ENCODE measurements at regions not wholly inside any gene's neighbourhood (a gene's known extent, or its start where the extent isn't known, plus 50 kb on each side); places are given as distances from the start of the nearest gene placed in this dataset.
"Not testable (repeated sequence)": the region's sequence is repeated elsewhere in the genome, so short reads cannot be mapped to it uniquely, and the experiment has no call there.

- intact Hi-C loops (cut with DNase I) = no loop called here
- Histone ChIP-seq H3K4me1 (no peaks in the 10 kb centered on the region), H3K9me3 (no peaks in the 10 kb centered on the region), H3K36me3 (no peaks in the 10 kb centered on the region), H3K27me3 (no peaks in the 10 kb centered on the region), H3K27ac (no peak overlapping the region), H3K4me3 (no peak overlapping the region)
- no peak for DNase-seq
- 74 to 84% methylated on average over 13 of the region's 13 CpGs for WGBS, 2 donors
- TF ChIP-seq CTCF (IDR thresholded peaks at IDR 0.05) (no peak), POLR2A (IDR thresholded peaks at IDR 0.05) (no peak), EP300 (IDR thresholded peaks at IDR 0.05) (no peak), POLR2AphosphoS5 (IDR thresholded peaks at IDR 0.05) (no peak)
Measured at GRCh38 chr18:21978546-21979170, 190.7 kb upstream of the GATA6 start.

- intact Hi-C loops (cut with DNase I) = no loop called here
- Histone ChIP-seq H3K4me3 (no peak overlapping the region), H3K27ac (no peak overlapping the region), H3K36me3 (no peaks in the 10 kb centered on the region), H3K27me3 (no peaks in the 10 kb centered on the region), H3K4me1 (no peaks in the 10 kb centered on the region), H3K9me3 (no peaks in the 10 kb centered on the region)
- TF ChIP-seq POLR2A (IDR thresholded peaks at IDR 0.05) (no peak), EP300 (IDR thresholded peaks at IDR 0.05) (no peak), CTCF (IDR thresholded peaks at IDR 0.05) (no peak), POLR2AphosphoS5 (IDR thresholded peaks at IDR 0.05) (no peak)
- no peak for DNase-seq
- WGBS, 2 donors = 91 to 92% methylated on average over 4 of the region's 4 CpGs
Measured at GRCh38 chr18:21979171-21979560, 190.2 kb upstream of the GATA6 start.

- 91 to 93% methylated on average over 1 of the region's 1 CpG for WGBS, 2 donors
- TF ChIP-seq EP300 (IDR thresholded peaks at IDR 0.05) = no peak
- no peak for TF ChIP-seq POLR2A (IDR thresholded peaks at IDR 0.05)
- TF ChIP-seq CTCF (IDR thresholded peaks at IDR 0.05) = no peak
- TF ChIP-seq POLR2AphosphoS5 (IDR thresholded peaks at IDR 0.05) = no peak
- DNase-seq = no peak
Measured at GRCh38 chr18:21979759-21980158, 189.6 kb upstream of the GATA6 start.

GRCh38 chr18:21980744-21981143 lies 188.6 kb upstream of the GATA6 start:
- Histone ChIP-seq H3K4me1 (no peaks in the 10 kb centered on the region), H3K4me3 (no peak overlapping the region), H3K36me3 (no peaks in the 10 kb centered on the region), H3K27ac (no peak overlapping the region), H3K9me3 (no peaks in the 10 kb centered on the region), H3K27me3 (no peaks in the 10 kb centered on the region)
- no peak for TF ChIP-seq POLR2AphosphoS5 (IDR thresholded peaks at IDR 0.05)
- no peak for DNase-seq
- intact Hi-C loops (cut with DNase I) = no loop called here
- WGBS, 2 donors = 77 to 84% methylated on average over 5 of the region's 5 CpGs

More at GRCh38 chr18:21979759-21980158, 189.6 kb upstream of the GATA6 start:
- Histone ChIP-seq H3K27me3 (no peaks in the 10 kb centered on the region), H3K27ac (no peak overlapping the region), H3K4me3 (no peak overlapping the region), H3K36me3 (no peaks in the 10 kb centered on the region), H3K4me1 (no peaks in the 10 kb centered on the region), H3K9me3 (no peaks in the 10 kb centered on the region)
- intact Hi-C loops (cut with DNase I) = no loop called here

GRCh38 chr18:21981489-21981888 lies 187.9 kb upstream of the GATA6 start:
- H3K4me3 ChIP-seq; H3K27me3 ChIP-seq; H3K4me1 ChIP-seq; DNase-seq; intact Hi-C loops (cut with DNase I); H3K36me3 ChIP-seq; H3K27ac ChIP-seq; H3K9me3 ChIP-seq: not testable (repeated sequence)
- 92 to 93% methylated on average over 11 of the region's 11 CpGs for WGBS, 2 donors

- intact Hi-C loops (cut with DNase I) = no loop called here
- Histone ChIP-seq H3K9me3 (no peaks in the 10 kb centered on the region), H3K4me1 (peaks cover 0 to 3% (median 1%) of the 10 kb centered on the region in 4 donors), H3K27ac (no peak overlapping the region), H3K4me3 (no peak overlapping the region), H3K36me3 (no peaks in the 10 kb centered on the region), H3K27me3 (no peaks in the 10 kb centered on the region)
- DNase-seq = no peak
- 9 to 40% methylated on average over 1 of the region's 1 CpG for WGBS, 2 donors
- no peak for TF ChIP-seq EP300 (IDR thresholded peaks at IDR 0.05)
- TF ChIP-seq POLR2A (IDR thresholded peaks at IDR 0.05) = no peak
- no peak for TF ChIP-seq POLR2AphosphoS5 (IDR thresholded peaks at IDR 0.05)
- no peak for TF ChIP-seq CTCF (IDR thresholded peaks at IDR 0.05)
Measured at GRCh38 chr18:21991081-21991534, 178.3 kb upstream of the GATA6 start.
